CD4-positive, alpha-beta T cell (primary cell): ENCODE measurements at regions not wholly inside any gene's neighbourhood (a gene's known extent, or its start where the extent isn't known, plus 50 kb on each side); places are given as distances from the start of the nearest gene placed in this dataset.

Experiments
- ATAC-seq: fragments of 200-7000 bp; cut with Tn5 transposase; one replicate; pipeline ENCODE4 v1.10.0; 2022; ENCODE audit warnings: mild to moderate bottlenecking; ENCODE audit not compliant: poor library complexity
- CTCF ChIA-PET: fragments of 350-600 bp; sonication (Branson Sonifier 250); formaldehyde crosslinking; loops from one replicate; lab custom pipeline; 2021; ENCODE audit warnings: antibody characterized with exemption, inconsistent platforms; lab: Charles Lee
- POLR2A ChIA-PET: fragments of 350-600 bp; sonication (Branson Sonifier 250); formaldehyde crosslinking; loops from one replicate; lab custom pipeline; 2021; ENCODE audit warnings: antibody characterized with exemption, inconsistent platforms; lab: Charles Lee
- DNase-seq, 14 experiments: peaks; one replicate each; pipeline ENCODE4 v3.0.0-alpha.2; 2013 to 2020; ENCODE audit warnings: mixed read lengths in 2 of 14
- H3K27ac ChIP-seq, 2 donors: one replicate each; pipeline versions ENCODE4 v1.5.1 to v1.7.0; 2013; ENCODE audit warnings: low read length in 2 of 2, low read depth in 1 of 2, mild to moderate bottlenecking in 1 of 2
- H3K27me3 ChIP-seq, 2 experiments: 1 replicate in 1 of 2; 2 replicates in 1 of 2; pipeline versions ENCODE4 v1.6.1 to v1.7.0; 2013; ENCODE audit warnings: low read length in 2 of 2, control low read depth in 1 of 2, mild to moderate bottlenecking in 1 of 2, moderate library complexity in 1 of 2; ENCODE audit not compliant: insufficient read depth in 2 of 2, control insufficient read depth in 1 of 2
- H3K36me3 ChIP-seq: one replicate; pipeline ENCODE4 v1.6.1; 2013; ENCODE audit warnings: low read length, control low read depth; ENCODE audit not compliant: insufficient read depth
- H3K4me1 ChIP-seq: one replicate; pipeline ENCODE4 v1.6.1; 2013; ENCODE audit warnings: low read length, control low read depth; ENCODE audit not compliant: insufficient read depth
- H3K4me3 ChIP-seq: one replicate; pipeline ENCODE4 v1.5.1; 2013; ENCODE audit warnings: mild to moderate bottlenecking, low read length, moderate library complexity
- H3K9me3 ChIP-seq, 2 experiments: 1 replicate in 1 of 2; 2 replicates in 1 of 2; pipeline versions ENCODE4 v1.6.1 to v1.7.0; 2013; ENCODE audit warnings: low read length in 2 of 2, mild to moderate bottlenecking in 2 of 2, control low read depth in 1 of 2, moderate library complexity in 1 of 2; ENCODE audit not compliant: control insufficient read depth in 1 of 2, insufficient read depth in 1 of 2
- H3K27ac Mint-ChIP-seq: one replicate; pipeline ENCODE4 v1.8.0; 2020; ENCODE audit warnings: mixed read lengths
- H3K27me3 Mint-ChIP-seq: one replicate; pipeline ENCODE4 v1.8.0; 2021; ENCODE audit warnings: mixed read lengths
- H3K36me3 Mint-ChIP-seq: one replicate; pipeline ENCODE4 v1.8.0; 2021; ENCODE audit warnings: low read depth, mixed read lengths
- H3K4me1 Mint-ChIP-seq: one replicate; pipeline ENCODE4 v1.8.0; 2021; ENCODE audit warnings: low read depth, mixed read lengths
- H3K4me3 Mint-ChIP-seq: one replicate; pipeline ENCODE4 v1.8.0; 2020; ENCODE audit warnings: mild to moderate bottlenecking, mixed read lengths
- H3K9me3 Mint-ChIP-seq: one replicate; pipeline ENCODE4 v1.8.0; 2020; ENCODE audit warnings: mixed read lengths
- intact Hi-C, 2 experiments: fragments of 100-400 bp; cut with DNase I in 1 of 2; cut with micrococcal nuclease in 1 of 2; formaldehyde crosslinking; loops; one replicate each; pipeline versions ENCODE4 v1.15.1 to v1.9.0; 2023 to 2025; cut with DNase I, micrococcal nuclease
- TF ChIP-seq, protein P1 (sequence below): fragments of 200-600 bp; IDR thresholded peaks from one replicate; pipeline ENCODE4 v1.8.0; 2022; ENCODE audit warnings: antibody characterized with exemption, mild to moderate bottlenecking

DNA sequence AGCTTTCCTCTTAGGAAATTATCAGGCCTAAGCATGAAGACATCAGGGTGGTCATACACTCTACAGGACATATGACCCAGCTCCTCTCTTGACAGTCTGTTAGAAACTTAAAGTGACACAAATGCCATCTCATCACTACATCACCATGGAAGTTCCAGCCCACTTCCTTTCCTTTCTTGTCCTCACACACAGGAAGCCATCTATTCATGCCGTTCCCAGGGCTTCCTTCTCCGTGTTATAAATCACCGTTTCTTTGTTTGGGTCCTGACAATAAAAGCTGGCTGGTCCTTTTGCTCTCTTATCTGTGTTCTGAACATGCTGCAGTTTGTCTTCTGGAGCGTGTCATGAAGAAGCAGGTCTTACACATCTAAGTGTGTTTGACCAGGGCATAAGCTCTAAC lies 692.1 kb upstream of the CELF4 start:
- Histone ChIP-seq H3K4me1 (no peaks in the 10 kb centered on the region), H3K36me3 (no peaks in the 10 kb centered on the region), H3K4me3 (no peak overlapping the region), H3K27ac (no peak overlapping the region), H3K9me3 (no peaks in the 10 kb centered on the region), H3K27me3 (no peaks in the 10 kb centered on the region)
- H3K36me3 Mint-ChIP-seq, result no peaks in the 10 kb centered on the region
- no peaks in the 10 kb centered on the region for H3K4me1 Mint-ChIP-seq
- H3K27ac Mint-ChIP-seq, result no peak overlapping the region
- no peak for DNase-seq
- H3K9me3 Mint-ChIP-seq, result peaks cover 2% of the 10 kb centered on the region
- intact Hi-C loops, result no loop called here
- TF ChIP-seq, protein P1, sequence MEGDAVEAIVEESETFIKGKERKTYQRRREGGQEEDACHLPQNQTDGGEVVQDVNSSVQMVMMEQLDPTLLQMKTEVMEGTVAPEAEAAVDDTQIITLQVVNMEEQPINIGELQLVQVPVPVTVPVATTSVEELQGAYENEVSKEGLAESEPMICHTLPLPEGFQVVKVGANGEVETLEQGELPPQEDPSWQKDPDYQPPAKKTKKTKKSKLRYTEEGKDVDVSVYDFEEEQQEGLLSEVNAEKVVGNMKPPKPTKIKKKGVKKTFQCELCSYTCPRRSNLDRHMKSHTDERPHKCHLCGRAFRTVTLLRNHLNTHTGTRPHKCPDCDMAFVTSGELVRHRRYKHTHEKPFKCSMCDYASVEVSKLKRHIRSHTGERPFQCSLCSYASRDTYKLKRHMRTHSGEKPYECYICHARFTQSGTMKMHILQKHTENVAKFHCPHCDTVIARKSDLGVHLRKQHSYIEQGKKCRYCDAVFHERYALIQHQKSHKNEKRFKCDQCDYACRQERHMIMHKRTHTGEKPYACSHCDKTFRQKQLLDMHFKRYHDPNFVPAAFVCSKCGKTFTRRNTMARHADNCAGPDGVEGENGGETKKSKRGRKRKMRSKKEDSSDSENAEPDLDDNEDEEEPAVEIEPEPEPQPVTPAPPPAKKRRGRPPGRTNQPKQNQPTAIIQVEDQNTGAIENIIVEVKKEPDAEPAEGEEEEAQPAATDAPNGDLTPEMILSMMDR, result no peak
- no peaks in the 10 kb centered on the region for H3K27me3 Mint-ChIP-seq
- ChIA-PET POLR2A (no interaction called here), CTCF (no interaction called here)
- no peak overlapping the region for H3K4me3 Mint-ChIP-seq
- ATAC-seq, result no peak

GRCh38 chr18:38256366-38256765 lies 690.8 kb upstream of the CELF4 start:
- Mint-ChIP-seq H3K27ac (no peak overlapping the region), H3K4me1 (no peaks in the 10 kb centered on the region), H3K4me3 (no peak overlapping the region), H3K27me3 (no peaks in the 10 kb centered on the region), H3K36me3 (no peaks in the 10 kb centered on the region), H3K9me3 (peaks cover 2% of the 10 kb centered on the region)
- TF ChIP-seq, protein P1, result no peak
- H3K4me3 ChIP-seq, result no peak overlapping the region
- intact Hi-C loops, result no loop called here
- POLR2A ChIA-PET, result no interaction called here
- no peak for DNase-seq
- H3K9me3 ChIP-seq, result no peaks in the 10 kb centered on the region
- H3K4me1 ChIP-seq, result no peaks in the 10 kb centered on the region
- CTCF ChIA-PET, result no interaction called here
- no peak for ATAC-seq
- H3K27ac ChIP-seq, result no peak overlapping the region
- no peaks in the 10 kb centered on the region for H3K36me3 ChIP-seq
- no peaks in the 10 kb centered on the region for H3K27me3 ChIP-seq

DNA sequence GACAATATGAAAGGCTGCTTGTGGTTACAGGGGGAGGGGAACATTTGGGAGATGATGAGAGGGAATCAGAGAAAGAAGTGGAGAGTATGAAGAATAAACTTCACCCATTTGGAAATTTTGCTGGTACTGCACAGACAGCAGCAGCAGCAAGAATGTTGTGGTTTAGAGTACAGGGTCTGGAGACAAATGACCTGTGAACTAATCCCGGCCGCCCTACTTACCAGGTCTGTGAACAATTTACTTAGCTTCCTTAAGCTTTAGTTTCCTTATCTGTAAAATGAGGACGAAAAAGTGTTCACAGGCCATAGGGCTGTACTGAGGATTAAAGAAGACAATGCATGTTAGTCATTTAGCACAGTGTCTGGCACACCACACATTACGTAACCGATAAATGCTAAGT lies 685.4 kb upstream of the CELF4 start:
- no peaks in the 10 kb centered on the region for H3K9me3 ChIP-seq
- DNase-seq (no peak), ATAC-seq (no peak)
- H3K27ac ChIP-seq, result no peak overlapping the region
- ChIA-PET CTCF (no interaction called here), POLR2A (no interaction called here)
- H3K4me3 Mint-ChIP-seq, result no peak overlapping the region
- no peaks in the 10 kb centered on the region for H3K36me3 ChIP-seq
- no peak overlapping the region for H3K27ac Mint-ChIP-seq
- peaks cover 2% of the 10 kb centered on the region for H3K9me3 Mint-ChIP-seq
- TF ChIP-seq, protein P1, result no peak
- no peaks in the 10 kb centered on the region for H3K4me1 Mint-ChIP-seq
- no peaks in the 10 kb centered on the region for H3K27me3 Mint-ChIP-seq
- H3K4me1 ChIP-seq, result no peaks in the 10 kb centered on the region
- no peak overlapping the region for H3K4me3 ChIP-seq
- H3K36me3 Mint-ChIP-seq, result no peaks in the 10 kb centered on the region
- intact Hi-C loops, result no loop called here
- H3K27me3 ChIP-seq, result no peaks in the 10 kb centered on the region
